GM19463 (cell line): ENCODE measurements at regions not wholly inside any gene's neighbourhood (a gene's known extent, or its start where the extent isn't known, plus 50 kb on each side); places are given as distances from the start of the nearest gene placed in this dataset.

Experiments used
- ATAC-seq: cut with Tn5 transposase; IDR thresholded peaks from one replicate; pipeline ENCODE4 v1.9.1; 2021; ENCODE audit warnings: mild to moderate bottlenecking, moderate library complexity; ENCODE audit not compliant: unreplicated experiment

DNA sequence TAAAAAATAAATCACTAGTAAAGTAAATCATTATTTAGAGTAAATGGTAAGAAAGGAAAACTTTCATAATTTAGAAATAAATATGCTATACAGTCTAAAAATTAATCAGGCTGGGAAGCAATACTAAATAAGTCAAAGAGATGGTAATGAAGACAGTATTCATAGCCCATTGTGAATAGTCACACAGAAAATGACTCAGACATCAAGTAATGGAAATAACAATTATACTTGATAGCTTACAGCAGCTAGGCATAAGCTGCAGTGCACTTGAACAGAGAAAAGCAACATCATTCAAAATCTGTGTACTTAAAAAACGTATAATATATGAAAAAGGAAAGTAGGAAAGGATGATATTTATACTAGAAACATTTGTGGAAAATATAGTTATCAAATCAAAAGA, 642.5 kb upstream of the GNPDA2 start:
- no peak for ATAC-seq

GRCh38 chr4:45363931-45364330, 637.6 kb upstream of the GNPDA2 start:
- ATAC-seq: no peak

DNA sequence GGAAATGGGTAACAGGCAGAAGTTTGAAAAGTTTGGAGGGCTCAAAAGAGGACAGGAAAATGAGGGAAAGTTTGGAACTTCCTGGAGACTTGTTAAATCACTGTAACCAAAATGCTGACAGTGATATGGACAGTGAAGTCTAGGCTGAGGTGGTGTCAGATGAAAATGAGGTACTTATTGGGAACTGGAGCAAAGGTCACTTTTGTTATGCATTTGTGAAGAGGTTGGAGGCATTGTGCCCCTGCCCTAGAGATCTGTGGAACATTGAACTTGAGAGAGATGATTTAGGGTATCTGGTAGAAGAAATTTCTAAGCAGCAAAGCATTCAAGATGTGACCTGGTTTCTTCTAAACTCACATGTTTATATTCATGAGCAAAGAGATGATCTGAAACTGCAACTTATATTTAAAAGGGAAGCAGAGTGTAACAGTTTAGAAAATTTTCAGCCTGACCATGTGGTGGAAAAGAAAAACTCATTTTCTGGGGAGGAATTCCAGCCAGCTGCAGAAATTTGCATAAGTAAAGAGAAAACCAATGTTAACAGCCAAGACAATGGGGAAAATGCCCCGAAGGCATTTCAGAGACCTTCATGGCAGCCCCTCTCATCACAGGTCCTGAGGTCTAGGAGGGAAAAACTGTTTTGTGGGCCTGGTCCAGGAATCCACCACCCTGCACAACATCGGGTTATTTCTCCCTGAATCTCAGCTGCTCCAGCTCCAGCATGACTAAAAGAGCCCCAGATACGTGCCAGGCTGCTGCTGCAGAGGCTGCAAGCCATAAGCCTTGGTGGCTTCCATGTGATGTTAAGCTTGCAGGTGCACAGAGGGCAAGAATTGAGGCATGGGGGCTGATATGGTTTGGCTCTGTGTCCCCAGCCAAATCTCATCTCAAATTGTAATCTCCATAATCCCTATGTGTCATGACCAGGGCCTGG, 632.5 kb upstream of the GNPDA2 start:
- ATAC-seq: no peak

DNA sequence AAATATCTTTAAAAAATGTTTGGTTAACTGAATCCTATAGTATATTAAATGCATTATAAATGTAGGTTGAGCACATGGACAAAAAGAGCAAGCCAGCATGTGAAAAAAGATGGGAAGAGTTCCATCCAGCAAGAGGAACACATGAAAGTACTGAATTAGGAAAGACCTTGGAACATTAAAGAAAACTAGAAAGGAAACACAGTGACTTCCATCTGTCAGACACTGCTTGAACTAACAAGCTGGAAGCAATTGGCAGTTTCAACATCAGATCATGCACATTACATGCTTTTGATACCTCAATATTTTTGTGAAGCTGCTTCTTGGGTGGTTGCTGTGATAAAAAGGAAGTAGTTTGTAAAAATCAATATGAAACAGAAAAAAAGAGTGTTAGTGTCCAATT, 626.8 kb upstream of the GNPDA2 start:
- ATAC-seq: no peak

- peak; percentile 57 for ATAC-seq
Observed at GRCh38 chr4:45350438-45350837, 624.1 kb upstream of the GNPDA2 start.

- ATAC-seq: no peak
Observed at GRCh38 chr4:45349859-45350258, 623.5 kb upstream of the GNPDA2 start.

DNA sequence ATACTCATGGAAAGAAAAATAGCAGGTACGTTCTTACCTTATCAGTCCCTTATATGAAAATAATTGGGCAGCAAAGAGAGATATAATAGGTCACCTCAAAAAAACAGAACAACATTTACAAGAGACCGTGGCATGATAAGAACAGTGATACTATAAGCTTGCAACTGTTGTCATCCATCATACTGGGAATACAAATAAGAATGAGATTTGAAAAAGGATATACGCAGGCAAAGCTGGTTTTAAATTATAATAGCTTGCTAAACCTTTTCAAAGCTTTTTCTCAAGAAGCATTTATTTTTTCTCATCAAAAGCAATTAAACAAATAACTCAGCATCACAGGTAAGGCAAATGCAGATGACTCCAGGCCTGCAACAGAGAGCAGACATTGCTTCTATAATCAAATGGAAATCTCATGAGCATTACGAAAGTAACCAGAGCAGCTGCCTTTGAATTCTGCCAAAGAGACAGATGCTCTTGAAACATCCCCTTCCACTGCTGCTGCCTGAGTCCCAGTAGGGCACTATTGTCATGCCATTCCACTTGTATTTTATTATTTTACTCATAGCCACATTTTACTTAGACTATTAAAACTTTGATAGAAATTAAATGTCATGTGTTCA, 620.6 kb upstream of the GNPDA2 start:
- ATAC-seq: no peak

- ATAC-seq: no peak
Observed at GRCh38 chr4:45345558-45345957, 619.2 kb upstream of the GNPDA2 start.

DNA sequence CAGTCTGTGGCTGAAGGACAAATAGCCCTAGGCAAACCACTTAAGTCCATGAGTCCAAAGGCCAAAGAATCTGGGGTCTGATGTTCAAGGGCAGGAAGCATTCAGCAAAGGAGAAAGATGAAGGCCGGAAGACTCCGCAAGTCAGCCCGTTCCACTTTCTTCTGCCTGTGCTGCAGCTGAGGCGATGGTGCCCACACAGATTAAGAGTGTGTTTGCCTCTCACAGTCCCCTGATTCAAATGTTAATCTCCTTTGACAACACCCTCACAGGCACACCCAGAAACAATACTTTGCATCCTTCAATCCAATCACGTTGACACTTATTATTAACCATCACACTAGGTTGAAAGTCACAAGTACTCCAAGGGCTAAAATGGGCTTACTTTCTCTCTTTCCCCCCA, 605.4 kb upstream of the GNPDA2 start:
- no peak for ATAC-seq

DNA sequence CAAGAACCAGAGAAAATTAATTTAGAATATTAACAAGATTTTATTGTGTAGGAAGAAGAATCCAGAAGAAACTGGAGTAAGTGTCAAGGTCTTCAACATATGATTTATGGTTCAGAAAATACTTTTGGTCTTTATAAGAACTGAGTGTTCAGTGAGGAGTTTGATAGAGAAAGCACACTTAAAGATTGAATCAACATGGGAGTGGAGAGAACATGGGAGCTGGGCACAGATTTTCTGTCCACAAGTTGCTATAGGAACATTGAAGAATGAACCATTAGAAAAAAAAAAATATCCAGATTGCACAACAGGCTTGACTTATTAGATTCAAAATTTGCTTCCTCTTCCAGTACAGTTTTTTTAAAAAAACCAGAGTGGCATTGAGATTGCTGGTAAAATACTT, 601.2 kb upstream of the GNPDA2 start:
- no peak for ATAC-seq

- no peak for ATAC-seq
Observed at GRCh38 chr4:45324455-45325417, 598.4 kb upstream of the GNPDA2 start.

DNA sequence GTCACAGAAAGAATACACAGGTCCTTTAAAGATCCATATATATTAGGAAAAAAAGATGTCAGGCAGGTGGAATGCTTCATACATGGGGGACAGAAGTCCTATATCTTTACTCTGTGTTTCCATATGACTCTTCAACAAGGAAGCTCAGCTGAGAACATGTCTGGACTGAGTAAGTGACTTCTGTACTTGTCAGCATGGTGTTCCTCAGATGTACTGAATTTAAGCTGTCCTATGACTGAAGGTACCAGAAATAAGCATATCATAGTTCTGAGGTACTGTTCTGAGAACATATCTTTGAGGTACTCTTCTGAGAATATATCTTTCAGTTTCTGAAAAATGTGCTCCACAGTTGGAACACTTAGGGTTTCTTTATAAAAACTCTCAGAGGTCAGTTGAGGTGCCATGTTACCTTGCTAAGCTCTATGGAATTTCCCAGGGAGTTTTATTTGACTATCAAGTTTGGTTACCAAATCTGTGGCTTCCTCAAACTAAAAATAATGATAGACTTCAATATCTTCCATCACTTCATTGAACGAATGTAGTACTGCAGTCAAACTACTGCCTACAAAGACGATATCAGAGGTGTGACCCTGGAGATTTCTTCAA, 597.2 kb upstream of the GNPDA2 start:
- no peak for ATAC-seq

DNA sequence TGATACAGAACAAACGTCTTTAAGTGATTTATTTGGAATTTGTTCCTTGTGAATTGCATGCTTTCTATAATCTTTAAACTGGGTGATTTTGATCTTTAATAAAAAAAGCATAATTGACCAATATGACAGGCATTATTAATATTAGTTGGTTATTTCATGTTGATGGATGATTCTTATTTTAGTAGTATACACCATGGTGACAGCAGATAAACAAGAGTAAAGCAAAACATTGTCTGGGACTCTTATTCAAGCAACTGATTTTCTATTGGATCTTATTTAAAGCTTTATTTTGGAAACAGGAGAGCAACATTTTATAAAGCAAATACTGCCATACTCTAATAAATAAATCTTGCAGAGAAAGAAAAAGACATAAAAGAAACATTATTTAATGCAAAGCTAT, 591.4 kb upstream of the GNPDA2 start:
- no peak for ATAC-seq

GRCh38 chr4:45317276-45317675, 590.9 kb upstream of the GNPDA2 start:
- ATAC-seq: no peak

DNA sequence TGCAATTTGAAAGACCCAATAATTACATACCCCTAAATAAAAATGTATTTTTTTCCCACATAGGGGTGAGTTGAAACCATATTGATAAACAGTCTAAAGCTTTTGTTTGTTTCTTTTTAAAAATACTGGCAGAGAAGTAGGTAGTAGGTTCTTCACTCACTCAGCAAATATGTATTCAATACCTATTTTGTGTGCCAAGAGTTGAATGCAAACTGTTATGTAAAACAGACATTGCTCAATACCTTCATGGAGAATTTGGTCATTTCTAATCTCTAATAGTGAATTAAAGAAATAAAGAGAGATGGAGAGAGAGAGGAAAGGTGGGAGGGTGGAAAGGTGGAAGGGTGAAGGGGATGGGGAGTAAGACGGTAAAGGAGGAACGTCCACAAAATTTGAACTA, 589.9 kb upstream of the GNPDA2 start:
- no peak for ATAC-seq

GRCh38 chr4:45302828-45303227, 576.5 kb upstream of the GNPDA2 start:
- ATAC-seq: no peak

DNA sequence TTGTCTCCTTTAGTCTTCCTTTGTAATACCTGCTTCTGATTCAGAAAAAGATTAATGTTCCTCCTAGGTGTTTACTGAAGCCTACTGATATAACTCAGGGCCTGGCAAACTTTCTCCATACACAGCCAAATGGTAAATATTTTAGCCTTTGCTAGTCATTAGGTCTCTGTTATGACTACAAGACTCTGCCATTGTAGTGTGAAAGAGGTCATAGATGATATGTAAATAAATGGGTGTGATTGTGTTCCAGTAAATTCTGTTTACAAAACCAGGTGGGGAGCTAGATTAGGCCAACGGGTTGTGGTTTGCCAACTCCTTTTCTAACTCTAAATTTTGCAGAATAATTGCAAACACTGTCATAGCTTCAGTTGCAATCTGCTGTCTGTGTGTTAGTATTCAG, 568.1 kb upstream of the GNPDA2 start:
- no peak for ATAC-seq

DNA sequence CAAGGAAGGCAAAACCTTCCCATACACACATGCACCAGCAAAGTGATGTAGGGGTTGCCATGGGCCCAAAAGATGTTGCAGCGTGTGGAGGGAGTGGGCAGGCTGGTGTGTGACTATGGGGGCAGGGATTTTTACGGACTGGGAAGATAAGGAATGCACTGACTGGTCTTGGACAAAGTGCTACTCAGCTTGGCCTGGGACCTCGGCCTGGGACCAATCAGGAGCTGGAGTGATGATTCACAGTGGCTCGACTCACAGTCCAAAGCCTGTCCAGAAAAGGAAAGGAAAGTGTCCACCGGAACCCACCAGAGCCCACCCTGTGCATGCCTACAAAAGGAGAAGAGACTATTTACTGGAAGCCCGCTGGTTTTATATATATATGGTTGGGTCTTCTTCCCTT, 567.0 kb upstream of the GNPDA2 start:
- no peak for ATAC-seq

- no peak for ATAC-seq
Observed at GRCh38 chr4:45292844-45293243, 566.5 kb upstream of the GNPDA2 start.

DNA sequence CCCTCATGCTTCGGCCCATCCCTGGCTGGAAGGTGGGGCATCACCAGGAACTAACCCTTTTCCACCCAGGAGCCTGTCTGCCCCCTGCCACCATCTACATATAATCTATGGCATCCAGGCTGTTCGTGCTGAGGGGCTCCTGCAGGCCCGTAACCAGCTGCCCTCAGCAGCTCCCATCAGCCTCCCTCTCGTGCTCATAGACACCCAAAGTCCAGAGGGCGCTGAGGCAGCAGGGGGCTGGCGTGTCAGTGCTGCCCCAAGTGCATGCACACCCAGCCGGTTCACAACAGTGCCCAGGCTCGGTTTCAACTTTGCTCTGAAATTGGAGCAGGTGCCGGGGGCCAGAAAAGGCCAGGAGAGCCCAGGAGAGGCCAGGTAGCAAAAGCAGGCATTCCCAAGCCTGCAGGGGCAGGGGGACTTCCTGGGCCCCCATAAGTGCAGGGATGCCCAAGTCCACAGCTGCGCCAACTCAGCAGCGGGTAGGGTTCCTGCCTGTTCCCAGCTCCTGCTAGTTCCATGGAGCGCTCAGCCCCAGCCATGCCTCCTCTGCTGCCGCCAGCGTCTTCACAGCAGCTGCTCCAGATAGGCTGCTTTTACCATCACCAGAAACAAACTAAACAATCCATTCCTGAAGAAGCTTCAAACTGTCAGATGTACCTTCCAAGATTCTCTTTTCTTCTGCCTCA, 558.2 kb upstream of the GNPDA2 start:
- ATAC-seq: no peak
